T-helper 1 cell treated with Interleukin-12 subunit alpha and Interleukin-12 subunit beta and Interleukin-4 antibody, amounts not matched to agents 30 μg/mL and 1 μg/mL, for 36 hours (primary cell): ENCODE measurements at regions not wholly inside any gene's neighbourhood (a gene's known extent, or its start where the extent isn't known, plus 50 kb on each side); places are given as distances from the start of the nearest gene placed in this dataset.
"Not testable (repeated sequence)": the region's sequence is repeated elsewhere in the genome, so short reads cannot be mapped to it uniquely, and the experiment has no call there.

Experiments
- H3K27ac Mint-ChIP-seq: one replicate; pipeline ENCODE4 v1.8.0; 2021; ENCODE audit warnings: mild to moderate bottlenecking, mixed read lengths
- H3K27me3 Mint-ChIP-seq: one replicate; pipeline ENCODE4 v1.8.0; 2021; ENCODE audit warnings: low read depth, mixed read lengths
- H3K36me3 Mint-ChIP-seq: one replicate; pipeline ENCODE4 v1.8.0; 2021; ENCODE audit warnings: low read depth, mixed read lengths
- H3K4me1 Mint-ChIP-seq: one replicate; pipeline ENCODE4 v1.8.0; 2021; ENCODE audit warnings: low read depth, mixed read lengths
- H3K4me3 Mint-ChIP-seq: one replicate; pipeline ENCODE4 v1.8.0; 2021; ENCODE audit warnings: mild to moderate bottlenecking, moderate library complexity, mixed read lengths
- H3K9me3 Mint-ChIP-seq: one replicate; pipeline ENCODE4 v1.8.0; 2021; ENCODE audit warnings: mixed read lengths

GRCh38 chr5:63083689-63084088, 505.1 kb downstream of the LRRC70 start:
- not testable (repeated sequence) for H3K27me3 Mint-ChIP-seq, H3K4me1 Mint-ChIP-seq, H3K36me3 Mint-ChIP-seq, H3K4me3 Mint-ChIP-seq, H3K27ac Mint-ChIP-seq, H3K9me3 Mint-ChIP-seq

DNA sequence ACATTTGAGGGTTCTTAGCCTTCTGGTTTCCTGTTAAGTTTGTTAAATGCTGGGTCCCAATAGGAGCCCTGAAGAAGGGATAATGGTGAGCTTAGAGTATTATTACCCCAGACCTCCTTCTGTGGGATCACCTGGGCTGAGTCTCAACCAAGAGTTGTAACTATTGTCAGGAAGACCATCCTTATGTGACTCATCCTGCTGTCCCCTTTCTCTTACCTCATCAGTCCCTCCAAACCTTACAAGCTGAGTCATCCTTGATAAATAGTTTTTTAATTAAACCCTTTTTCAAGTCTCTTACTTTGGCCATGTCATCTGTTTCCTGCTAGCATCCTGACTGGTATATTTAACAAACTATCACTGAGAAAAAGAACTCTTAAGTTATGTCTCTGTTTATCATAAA, 502.8 kb downstream of the LRRC70 start:
- Mint-ChIP-seq H3K4me1 (no peaks in the 10 kb centered on the region), H3K4me3 (no peak overlapping the region), H3K9me3 (peaks cover 4% of the 10 kb centered on the region), H3K27ac (no peak overlapping the region), H3K27me3 (no peaks in the 10 kb centered on the region), H3K36me3 (no peaks in the 10 kb centered on the region)

GRCh38 chr5:63070001-63070400, 491.4 kb downstream of the LRRC70 start:
- Mint-ChIP-seq H3K27me3 (no peaks in the 10 kb centered on the region), H3K27ac (no peak overlapping the region), H3K36me3 (no peaks in the 10 kb centered on the region), H3K9me3 (no peaks in the 10 kb centered on the region), H3K4me1 (no peaks in the 10 kb centered on the region), H3K4me3 (no peak overlapping the region)

- Mint-ChIP-seq H3K4me1 (no peaks in the 10 kb centered on the region), H3K4me3 (no peak overlapping the region), H3K36me3 (no peaks in the 10 kb centered on the region), H3K27me3 (no peaks in the 10 kb centered on the region), H3K9me3 (no peaks in the 10 kb centered on the region), H3K27ac (no peak overlapping the region)
Observed at GRCh38 chr5:63055421-63055820, 476.8 kb downstream of the LRRC70 start.

DNA sequence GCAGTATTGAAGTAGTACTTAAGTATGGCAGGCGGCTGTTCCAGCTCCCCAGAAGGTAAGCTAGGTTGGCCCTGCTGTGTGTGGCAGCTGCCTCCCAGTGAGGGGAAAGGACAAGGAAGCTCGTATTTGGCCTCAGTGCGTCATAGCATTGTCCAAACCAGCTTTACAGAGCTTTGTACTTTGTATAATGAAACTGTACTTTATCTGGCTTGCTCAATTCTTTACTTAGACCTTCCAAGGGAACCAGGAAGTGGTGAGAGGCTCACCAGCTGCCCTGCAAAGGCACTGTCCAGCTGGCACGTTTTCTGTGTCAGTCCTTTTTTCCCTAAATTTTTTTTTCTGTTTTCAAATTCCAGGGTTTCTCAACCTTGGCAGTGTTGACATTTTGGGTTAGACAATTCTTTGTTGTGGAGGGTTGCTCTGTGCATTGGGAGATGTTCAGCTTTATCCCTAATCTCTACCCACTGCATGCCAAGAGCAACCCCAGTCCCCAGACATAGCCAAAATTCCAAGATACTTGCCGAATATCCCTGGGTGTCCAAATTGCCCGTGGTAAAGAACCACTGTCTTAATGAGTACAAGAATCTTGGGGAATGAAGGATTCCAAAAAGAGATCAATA, 474.5 kb downstream of the LRRC70 start:
- Mint-ChIP-seq H3K4me1 (no peaks in the 10 kb centered on the region), H3K9me3 (no peaks in the 10 kb centered on the region), H3K27me3 (no peaks in the 10 kb centered on the region), H3K27ac (no peak overlapping the region), H3K4me3 (no peak overlapping the region), H3K36me3 (no peaks in the 10 kb centered on the region)

- Mint-ChIP-seq H3K36me3 (no peaks in the 10 kb centered on the region), H3K4me1 (no peaks in the 10 kb centered on the region), H3K27ac (no peak overlapping the region), H3K4me3 (no peak overlapping the region), H3K9me3 (no peaks in the 10 kb centered on the region), H3K27me3 (no peaks in the 10 kb centered on the region)
Observed at GRCh38 chr5:63050916-63051315, 472.3 kb downstream of the LRRC70 start.

DNA sequence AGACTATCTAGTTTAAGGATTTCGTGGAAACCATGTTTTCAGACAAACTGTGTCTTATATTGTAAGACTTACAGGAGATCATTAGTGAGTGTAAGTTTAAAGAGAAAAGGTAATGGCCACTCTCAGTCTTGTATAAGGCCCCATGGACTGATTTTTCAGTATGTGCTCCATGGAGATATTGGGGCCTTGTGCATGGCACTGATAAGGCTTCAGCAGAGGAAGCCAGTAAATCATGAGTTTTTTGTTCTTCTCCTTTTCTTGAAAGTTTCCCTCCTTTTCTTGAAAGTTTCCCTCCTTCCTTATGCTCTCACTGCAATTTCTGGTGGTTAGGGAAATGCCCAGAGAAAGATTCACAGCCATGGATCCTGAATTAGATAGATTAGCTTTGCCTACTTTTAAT, 471.3 kb downstream of the LRRC70 start:
- Mint-ChIP-seq H3K27ac (no peak overlapping the region), H3K36me3 (no peaks in the 10 kb centered on the region), H3K9me3 (no peaks in the 10 kb centered on the region), H3K4me1 (no peaks in the 10 kb centered on the region), H3K4me3 (no peak overlapping the region), H3K27me3 (no peaks in the 10 kb centered on the region)

GRCh38 chr5:63043792-63044191, 465.2 kb downstream of the LRRC70 start:
- Mint-ChIP-seq H3K9me3 (peaks cover 6% of the 10 kb centered on the region), H3K4me3 (no peak overlapping the region), H3K36me3 (no peaks in the 10 kb centered on the region), H3K27ac (no peak overlapping the region), H3K27me3 (no peaks in the 10 kb centered on the region), H3K4me1 (no peaks in the 10 kb centered on the region)

DNA sequence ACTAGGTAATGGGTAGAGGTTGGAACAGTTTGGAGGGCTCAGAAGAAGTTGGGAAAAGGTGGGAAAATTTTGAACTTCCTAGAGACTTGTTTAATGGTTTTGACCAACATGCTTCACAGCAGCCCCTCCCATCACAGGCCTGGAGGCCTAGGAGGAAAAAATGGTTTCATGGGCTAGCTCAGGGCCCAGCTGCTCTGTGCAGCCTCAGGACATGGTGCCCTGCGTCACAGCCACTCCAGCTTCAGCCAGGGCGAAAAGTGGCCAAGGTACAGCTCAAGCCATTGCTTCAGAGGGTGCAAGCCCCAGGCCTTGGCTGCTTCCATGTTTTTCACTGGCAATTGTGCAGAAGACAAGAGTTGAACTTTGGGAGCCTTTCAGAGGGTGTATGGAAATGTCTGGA, 453.7 kb downstream of the LRRC70 start:
- H3K9me3 Mint-ChIP-seq: peaks cover 42% of the 10 kb centered on the region
- H3K4me3 Mint-ChIP-seq: no peak overlapping the region
- no peaks in the 10 kb centered on the region for H3K36me3 Mint-ChIP-seq
- no peaks in the 10 kb centered on the region for H3K27me3 Mint-ChIP-seq
- no peaks in the 10 kb centered on the region for H3K4me1 Mint-ChIP-seq
- H3K27ac Mint-ChIP-seq: no peak overlapping the region

DNA sequence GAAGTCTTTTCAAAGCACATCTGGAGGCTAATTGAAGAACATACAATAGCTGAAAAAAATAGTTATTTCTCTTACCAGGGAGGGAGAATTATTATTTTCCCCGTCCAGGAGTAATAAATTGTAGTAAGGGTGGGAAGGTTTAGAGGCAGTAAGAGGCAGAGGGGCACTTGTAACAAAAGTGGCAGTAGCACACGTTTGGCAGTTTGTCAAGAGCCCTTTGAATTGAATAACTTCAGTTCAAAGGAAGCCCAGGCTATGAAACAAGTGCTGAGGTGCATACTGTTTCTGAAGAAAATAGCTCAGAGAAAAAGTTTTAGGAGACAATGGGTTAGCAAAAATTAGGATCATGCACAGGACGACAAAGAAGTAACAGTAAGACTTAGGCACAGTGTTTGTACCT, 451.3 kb downstream of the LRRC70 start:
- H3K9me3 Mint-ChIP-seq: peaks cover 41% of the 10 kb centered on the region
- no peak overlapping the region for H3K4me3 Mint-ChIP-seq
- no peaks in the 10 kb centered on the region for H3K36me3 Mint-ChIP-seq
- no peaks in the 10 kb centered on the region for H3K27me3 Mint-ChIP-seq
- H3K27ac Mint-ChIP-seq: no peak overlapping the region
- H3K4me1 Mint-ChIP-seq: peaks cover 4% of the 10 kb centered on the region

- Mint-ChIP-seq H3K27ac (no peak overlapping the region), H3K4me1 (peaks cover 4% of the 10 kb centered on the region), H3K9me3 (peaks cover 5% of the 10 kb centered on the region), H3K4me3 (no peak overlapping the region), H3K36me3 (no peaks in the 10 kb centered on the region), H3K27me3 (no peaks in the 10 kb centered on the region)
Observed at GRCh38 chr5:63025679-63026078, 447.1 kb downstream of the LRRC70 start.

GRCh38 chr5:63022403-63022802, 443.8 kb downstream of the LRRC70 start:
- Mint-ChIP-seq H3K27me3 (no peaks in the 10 kb centered on the region), H3K4me1 (peaks cover 4% of the 10 kb centered on the region), H3K27ac (no peak overlapping the region), H3K4me3 (no peak overlapping the region), H3K9me3 (no peaks in the 10 kb centered on the region), H3K36me3 (no peaks in the 10 kb centered on the region)

GRCh38 chr5:63011158-63011557, 432.5 kb downstream of the LRRC70 start:
- peaks cover 26% of the 10 kb centered on the region for H3K9me3 Mint-ChIP-seq
- H3K4me3 Mint-ChIP-seq: no peak overlapping the region
- no peaks in the 10 kb centered on the region for H3K27me3 Mint-ChIP-seq

DNA sequence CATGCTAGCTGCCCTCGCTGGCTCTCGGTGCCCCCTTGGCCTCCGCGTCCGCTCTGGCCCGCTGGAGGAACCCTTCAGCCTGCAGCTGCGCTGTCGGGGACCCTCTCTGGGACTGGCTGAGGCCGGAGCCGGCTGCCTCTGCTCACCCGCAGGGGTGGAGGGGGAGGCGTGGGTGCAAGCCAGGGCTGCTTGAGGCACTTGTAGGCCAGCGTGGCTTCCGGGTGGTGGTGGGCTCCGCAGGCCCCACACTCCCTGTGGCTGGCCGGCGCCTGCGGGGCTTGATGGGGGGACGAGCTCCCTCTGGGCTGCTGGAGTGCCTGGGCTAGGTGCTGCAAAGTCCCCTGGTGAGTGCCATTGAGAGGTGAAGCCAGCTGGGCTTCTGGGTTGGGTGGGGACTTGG, 429.6 kb downstream of the LRRC70 start:
- no peaks in the 10 kb centered on the region for H3K27me3 Mint-ChIP-seq
- no peak overlapping the region for H3K27ac Mint-ChIP-seq
- H3K9me3 Mint-ChIP-seq: peaks cover 29% of the 10 kb centered on the region
- H3K4me3 Mint-ChIP-seq: no peak overlapping the region
- no peaks in the 10 kb centered on the region for H3K4me1 Mint-ChIP-seq
- no peaks in the 10 kb centered on the region for H3K36me3 Mint-ChIP-seq

More at GRCh38 chr5:63011158-63011557, 432.5 kb downstream of the LRRC70 start:
- no peaks in the 10 kb centered on the region for H3K36me3 Mint-ChIP-seq
- H3K4me1 Mint-ChIP-seq: no peaks in the 10 kb centered on the region
- H3K27ac Mint-ChIP-seq: no peak overlapping the region

DNA sequence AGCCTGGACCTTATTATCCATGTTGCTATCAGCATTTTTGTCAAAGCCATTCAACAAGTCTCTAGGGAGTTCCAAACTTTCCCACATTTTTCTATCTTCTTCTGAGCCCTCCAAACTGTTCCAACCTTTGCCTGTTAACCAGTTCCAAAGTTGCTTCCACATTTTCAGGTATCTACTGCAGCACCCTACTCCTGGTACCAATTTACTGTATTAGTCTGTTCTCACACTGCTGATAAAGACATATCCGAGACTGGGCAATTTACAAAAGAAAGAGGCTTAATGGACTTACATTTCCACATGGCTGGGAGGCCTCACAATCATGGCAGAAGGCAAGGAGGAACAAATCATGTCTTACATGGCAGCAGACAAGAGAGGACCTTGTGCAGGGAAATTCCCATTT, 416.2 kb downstream of the LRRC70 start:
- not testable (repeated sequence) for H3K4me1 Mint-ChIP-seq, H3K36me3 Mint-ChIP-seq, H3K4me3 Mint-ChIP-seq, H3K27ac Mint-ChIP-seq, H3K27me3 Mint-ChIP-seq
- peaks cover 27% of the 10 kb centered on the region for H3K9me3 Mint-ChIP-seq

GRCh38 chr5:62985749-62986148, 407.1 kb downstream of the LRRC70 start:
- Mint-ChIP-seq H3K9me3 (peaks cover 14% of the 10 kb centered on the region), H3K4me3 (no peak overlapping the region), H3K27ac (no peak overlapping the region), H3K4me1 (no peaks in the 10 kb centered on the region), H3K27me3 (no peaks in the 10 kb centered on the region), H3K36me3 (no peaks in the 10 kb centered on the region)
